ENCODE measurements at regions not wholly inside any gene's neighbourhood (a gene's known extent, or its start where the extent isn't known, plus 50 kb on each side); places are given as distances from the start of the nearest gene placed in this dataset.

DNA sequence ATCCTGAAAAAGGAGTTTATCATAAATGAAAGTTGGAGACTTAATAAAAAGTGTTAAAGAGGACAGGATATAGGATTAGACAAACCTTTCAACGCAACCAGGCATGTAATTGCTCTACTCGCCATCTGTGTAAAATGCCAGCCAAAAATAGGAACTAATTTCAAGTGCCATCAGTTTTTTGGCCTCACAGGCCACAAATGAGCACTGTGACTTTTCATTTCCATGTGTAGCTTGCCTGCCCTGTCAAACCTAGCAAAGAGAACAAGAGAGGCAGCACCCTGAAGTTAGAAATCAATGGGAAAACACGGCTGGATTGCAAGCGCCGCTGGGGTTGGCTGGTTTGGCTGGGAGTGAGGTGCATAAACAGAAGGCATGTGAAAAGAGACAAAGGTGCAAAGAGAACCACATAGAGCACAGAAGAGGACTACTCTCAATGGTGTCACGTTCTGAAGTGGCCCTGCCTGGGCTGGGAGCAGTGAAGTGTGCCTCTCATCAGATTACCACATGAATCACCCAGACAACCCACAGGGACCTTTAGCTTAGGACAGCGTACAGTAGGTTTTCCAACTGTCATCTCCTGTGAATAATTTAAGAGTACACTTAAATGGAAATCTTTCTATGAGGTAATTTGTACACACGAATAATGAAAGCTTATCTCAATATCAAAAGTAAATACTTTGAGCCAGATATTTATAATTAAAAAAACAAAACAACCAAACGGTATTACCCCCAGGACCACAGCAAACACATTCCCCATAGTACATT, 78.0 kb upstream of the NHSL1 start:
- peak; percentile 62 for DNase-seq (ENCODE audit: low spot score)

DNA sequence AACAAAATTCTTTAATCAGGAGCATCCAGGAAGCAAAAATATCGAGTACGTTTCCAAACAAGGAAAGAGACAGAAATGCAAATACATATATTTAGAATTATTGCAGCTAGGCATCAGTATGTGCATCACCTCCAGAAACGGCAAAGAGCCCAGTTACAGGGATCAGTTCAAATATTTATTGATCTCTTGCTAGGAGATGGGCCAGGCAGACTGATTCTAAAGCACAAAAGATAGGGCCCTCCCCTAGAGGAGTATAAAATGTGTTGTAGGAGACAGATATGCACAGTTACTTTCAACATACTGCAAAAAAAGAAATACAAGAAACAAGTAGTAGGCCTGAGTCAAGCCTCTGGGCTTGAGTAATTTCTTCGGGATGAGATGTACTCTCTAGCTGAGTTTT, 80.7 kb upstream of the NHSL1 start:
- DNase-seq (ENCODE audit: low spot score), result no peak

DNA sequence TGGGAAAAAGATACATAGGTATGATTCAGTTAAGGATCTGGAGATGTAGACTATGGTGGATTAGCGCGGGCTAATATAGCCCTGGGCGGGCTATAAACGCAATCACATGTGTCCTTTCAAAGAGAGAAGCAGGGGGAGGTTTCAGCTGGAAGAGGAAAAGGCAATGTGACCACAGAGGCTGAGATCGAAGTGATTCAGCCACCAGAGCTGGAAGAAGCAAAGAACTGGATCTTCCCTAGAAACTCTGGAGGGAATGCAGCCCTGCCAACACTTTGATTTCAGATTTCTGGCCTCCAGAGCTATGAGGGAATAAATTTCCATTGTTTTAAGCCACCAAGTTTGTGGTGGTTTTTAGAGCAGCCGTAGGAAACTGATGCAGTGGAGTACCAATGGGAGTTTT, 81.5 kb upstream of the NHSL1 start:
- no peak for DNase-seq (ENCODE audit: low spot score)

DNA sequence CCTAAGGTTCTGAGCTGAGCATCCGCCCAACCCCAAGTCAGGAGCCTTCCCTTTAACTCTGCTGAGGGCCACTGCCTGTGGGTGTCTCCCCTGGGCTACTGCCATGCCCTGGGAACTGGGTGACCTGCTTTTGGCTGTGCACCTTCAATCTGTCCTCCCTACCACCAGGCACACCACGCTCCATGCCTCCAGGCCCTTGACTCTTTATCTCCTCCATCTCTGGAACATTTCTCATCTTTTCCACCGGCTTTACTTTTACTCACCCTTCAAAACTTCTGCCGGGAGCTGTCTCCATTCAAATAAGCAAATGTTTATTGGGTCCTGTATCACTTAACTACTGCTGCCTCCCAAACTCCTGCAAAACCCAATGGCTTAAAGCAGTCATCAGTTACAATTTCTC, 83.3 kb upstream of the NHSL1 start:
- no peak for DNase-seq (ENCODE audit: low spot score)

DNA sequence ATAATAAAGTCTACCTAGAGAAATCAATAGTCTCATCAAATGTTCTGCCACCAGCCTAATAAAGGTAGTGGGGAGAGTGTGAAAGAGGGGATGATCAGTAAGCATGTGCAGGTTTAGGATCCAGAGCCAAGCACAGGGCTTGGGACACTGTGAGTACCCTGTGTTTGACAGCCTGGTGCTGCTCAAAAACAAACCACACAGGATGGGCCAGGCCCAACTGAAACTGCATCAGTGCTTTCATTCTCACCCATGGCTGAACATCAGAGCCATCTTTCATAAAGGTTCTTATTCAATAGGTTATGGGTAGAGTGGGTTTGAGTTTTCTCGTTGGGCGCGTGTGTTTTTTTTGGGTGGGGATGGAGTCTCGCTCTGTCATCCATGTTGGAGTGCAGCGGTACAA, 87.3 kb upstream of the NHSL1 start:
- DNase-seq (ENCODE audit: low spot score), result no peak

DNA sequence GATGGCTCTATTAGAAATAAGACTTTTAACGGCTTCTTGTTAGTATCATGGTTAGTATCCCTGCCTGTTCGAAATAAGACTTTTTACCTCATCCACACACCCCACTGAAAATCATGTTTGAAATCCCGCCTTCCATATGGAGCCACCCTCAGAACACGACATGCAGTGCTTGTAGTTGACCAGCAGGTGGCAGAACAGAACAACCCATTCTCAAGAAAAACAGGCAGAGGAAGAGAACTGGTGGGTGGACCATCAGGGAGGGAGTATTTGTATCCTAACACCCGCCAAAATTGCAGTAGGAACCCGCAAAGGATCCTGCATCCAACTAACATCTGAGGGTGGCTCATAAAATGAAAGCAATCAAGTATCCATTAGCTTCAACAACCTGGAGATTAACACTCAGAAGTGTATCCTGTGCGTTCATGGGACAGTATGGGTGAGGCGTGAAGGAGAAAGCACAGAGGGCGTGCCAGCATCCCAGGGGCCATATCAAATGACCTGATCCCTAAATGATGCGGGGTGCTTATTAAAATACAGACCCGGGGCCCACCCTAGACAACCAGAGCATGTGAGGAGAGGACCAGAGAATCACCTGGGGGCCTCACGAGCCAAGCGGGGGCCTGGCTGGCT, 89.6 kb upstream of the NHSL1 start:
- peak; percentile 72 for DNase-seq (ENCODE audit: low spot score)

DNA sequence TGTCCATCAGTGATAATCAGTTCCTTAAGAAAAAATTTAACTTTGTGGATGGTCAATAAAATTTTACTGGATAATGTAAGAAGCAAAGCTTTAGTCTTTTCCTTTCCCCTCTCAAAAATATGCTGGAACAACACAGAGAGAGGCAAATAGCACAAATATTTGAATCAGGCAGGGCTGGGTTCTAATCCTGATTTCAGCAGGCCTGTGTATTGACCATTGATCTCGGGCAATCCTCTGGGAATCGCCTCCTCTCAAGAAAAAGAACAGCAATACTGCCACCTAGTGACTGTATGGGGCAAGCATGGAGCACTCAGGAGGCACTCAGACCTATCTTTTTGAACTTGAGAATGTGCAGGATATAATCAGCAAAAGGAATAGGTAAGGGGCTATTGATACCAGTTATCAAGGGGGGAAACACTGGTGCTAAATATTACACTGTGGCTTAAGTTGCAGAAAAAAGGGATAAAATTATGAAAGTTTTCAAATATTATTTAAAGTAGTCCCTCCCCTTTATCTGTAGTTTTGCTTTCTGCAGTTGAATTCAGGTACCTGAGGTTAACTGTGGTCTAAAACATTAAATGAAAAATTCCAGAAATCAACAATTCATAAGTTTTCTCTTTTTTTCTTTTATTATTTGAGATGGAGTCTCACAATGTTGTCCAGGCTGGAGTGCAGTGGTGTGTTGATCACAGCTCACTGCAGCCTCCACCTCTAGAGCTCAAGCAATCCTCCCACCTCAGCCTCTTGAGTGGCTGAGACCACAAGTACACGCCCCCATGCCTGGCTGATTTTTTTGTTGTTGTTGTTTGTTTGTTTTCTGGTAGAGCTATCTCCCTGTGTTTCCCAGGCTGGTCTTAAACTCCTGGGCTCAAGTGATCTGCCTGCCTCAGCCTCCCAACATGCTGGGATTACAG, 91.8 kb upstream of the NHSL1 start:
- peak; percentile 75 for DNase-seq (ENCODE audit: low spot score)

DNA sequence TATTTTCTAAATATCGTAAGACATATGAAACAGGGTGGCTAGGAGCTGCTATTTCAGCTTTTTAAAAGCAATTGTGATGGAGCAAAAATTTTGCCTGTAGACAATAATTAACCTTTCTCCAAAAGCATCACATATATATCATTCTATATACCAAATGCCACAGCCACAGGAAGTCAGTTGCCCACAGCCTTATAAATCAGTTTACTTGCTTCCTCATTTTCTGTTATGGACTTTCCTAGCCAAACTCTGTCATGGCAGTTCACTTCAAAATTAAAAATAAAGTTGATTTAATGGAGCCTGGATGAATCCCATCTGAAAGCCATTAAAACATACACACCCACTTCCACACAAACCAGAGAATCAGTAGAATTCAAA, 93.4 kb upstream of the NHSL1 start:
- no peak for DNase-seq (ENCODE audit: low spot score)

DNA sequence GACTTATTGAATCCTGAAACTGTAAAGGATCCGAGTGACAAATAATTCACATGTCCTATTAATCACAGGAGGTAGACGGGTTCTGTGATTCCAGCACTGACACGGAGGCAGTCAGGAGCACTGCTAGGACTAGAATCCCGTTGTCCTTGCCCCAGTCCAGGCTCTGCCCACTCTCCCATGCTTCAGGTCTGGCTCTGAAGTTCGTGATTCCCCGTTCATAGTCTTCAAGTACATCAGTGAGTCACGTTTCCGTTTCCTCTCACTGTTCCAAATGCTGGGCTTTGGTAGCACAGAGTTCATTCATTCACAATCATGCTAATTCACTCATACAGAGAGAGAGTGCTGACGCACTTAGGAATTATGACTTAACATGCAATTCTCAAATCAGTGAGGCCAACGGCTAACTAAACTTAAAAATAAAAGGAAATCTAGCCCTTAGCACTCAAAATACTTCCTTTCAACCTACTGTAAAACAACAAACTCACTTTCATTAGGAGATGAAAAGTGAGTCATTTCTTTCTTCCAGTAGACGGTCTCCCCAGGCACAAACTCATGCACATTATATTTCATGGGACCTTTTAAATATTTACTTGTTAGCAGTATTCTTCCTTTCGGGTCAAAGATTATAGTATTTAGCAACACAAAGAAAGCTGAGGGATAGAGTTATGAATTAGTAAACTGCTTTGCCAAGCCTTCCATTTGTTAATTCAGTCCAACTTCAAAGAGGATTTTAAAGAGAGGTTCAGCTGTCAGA, 94.0 kb upstream of the NHSL1 start:
- DNase-seq (ENCODE audit: low spot score), result peak; percentile 91

DNA sequence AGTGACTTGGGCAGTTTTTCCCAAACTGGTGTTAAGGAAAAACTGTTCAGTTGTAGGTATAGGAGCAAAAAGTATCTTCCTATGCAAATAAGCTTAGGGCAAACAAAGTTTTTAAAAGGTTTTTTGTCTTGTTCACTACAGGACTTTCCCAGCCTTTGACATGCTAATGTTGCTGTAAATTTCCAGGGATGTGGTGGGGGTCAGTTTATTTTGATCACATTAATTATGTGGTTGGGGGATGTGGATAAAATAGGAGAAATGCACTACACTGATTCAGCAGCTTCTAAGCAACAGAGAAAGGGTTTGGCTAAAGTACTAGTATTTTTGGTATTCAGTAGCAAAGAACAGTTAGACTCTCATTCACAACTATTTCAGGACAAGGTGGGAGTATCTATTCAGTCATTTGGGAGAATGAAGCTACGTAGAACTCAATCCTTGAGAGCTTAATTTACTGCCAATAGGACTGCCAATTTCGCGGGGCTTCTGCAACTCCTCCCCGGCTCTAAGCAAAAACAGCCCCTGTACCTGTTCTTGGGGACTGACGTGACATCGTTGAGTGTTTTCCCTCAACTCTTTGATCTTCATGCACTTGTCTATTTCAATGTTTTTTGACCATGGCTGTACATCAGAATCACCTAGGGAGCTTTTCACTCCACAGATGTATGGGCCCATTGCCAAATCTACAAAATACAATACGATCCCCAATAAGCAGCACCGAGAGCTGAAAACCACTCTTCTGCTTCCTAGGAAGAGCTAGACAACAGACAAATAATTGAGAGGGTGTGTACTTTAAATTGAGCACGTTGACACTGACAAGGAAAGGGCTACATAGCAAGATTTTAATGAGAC, 94.8 kb upstream of the NHSL1 start:
- DNase-seq (ENCODE audit: low spot score), result no peak

DNA sequence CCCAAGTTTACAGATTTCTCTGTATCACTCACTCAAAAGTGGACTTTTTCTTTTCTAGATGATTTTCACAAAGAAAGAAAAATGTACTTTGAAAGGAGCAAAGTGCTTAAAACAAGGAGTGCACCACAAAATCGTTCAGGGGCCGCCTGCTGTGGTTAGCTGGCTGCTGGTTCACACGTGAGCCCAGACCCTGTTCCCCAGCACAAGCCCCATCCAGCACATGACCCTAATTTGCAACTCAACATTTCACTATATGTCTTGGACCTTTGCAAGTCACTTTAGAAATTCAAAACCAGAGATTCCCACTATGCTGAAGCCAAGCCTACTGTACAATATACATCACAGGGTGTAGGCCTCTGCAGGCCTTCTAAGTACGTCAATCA, 95.5 kb upstream of the NHSL1 start:
- DNase-seq (ENCODE audit: low spot score), result no peak

DNA sequence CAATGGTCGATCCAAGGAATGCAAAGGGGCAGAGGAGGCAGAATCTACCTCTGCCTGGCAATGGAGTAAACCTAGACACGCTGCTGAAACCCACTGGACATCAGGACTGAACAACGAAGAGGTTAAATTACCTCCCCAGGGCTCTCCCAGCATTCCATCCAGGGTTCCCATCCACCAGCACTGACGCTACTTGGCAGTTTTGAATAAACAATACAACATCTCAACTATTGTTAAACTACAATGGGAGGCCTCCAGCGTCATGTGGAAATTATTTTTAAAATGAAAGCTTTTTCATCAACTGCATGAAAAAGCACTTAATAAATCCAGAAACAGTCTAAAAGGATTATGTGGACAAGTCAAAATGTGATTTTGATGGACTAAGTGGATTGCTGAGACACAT, 96.8 kb upstream of the NHSL1 start:
- DNase-seq (ENCODE audit: low spot score), result no peak

DNA sequence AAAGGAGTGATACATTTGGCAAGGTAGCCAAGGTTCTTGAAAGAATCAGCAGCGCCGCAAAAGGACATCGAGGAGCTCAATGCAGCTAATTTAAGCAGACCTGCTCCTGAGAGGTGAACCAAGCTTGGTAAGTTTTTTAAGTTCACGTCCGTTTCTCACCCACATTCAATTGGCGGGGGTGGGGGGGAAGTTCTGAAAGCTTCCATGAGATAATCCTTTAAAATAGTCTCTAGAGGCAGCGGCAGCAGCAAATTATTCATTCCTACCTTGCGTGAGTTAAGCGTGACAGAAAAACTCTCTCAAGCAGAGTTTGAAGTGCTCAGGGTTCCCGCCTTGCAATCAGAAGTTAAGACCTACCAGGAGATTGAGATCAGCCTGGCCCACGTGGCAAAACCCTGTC, 97.3 kb upstream of the NHSL1 start:
- DNase-seq (ENCODE audit: low spot score), result no peak

DNA sequence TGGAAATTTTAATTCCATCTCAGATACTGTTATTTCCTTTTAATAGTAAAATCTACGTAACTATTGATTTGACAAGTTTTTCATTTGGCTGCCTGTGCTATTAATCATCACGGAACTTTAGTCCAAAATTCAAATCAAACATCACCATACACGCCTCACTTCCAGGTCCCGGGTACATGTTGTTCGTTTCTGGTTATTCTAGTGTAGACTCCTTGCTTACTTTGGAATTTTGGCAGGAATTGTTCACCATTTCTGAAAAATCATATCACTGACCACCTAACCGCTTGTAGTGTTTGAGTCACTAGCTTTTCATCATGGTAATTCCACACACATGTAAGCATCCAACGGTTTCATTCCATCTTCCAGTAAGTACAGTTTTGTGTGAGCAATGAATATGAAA, 98.0 kb upstream of the NHSL1 start:
- DNase-seq (ENCODE audit: low spot score), result no peak

DNA sequence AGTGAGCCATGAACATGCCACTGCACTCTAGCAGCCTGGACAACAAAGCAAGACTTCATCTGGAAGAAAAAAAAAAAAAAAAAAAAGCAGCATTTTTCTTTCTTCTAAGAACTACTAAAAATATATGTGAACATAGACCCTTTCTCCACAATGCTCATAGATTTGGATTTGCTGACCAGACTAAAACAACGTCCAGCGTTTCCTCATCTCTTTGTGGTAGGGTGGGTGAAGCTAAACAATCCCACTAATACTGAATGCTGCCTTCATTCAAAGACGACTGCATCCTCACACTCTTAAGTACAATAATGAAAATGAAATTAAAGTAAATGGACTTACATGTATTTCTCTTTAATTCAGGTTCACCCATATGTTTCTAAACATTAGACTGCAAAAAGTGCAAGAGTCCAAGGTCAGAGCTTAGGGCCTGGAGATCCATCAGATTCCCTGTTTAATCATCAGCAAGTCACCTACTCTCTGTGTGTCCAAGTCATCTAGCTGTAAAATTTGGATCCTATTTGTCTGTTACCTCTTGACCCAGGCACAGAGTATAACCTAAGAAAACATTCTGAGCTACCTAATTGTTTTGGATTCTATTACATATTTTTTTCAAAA, 99.4 kb upstream of the NHSL1 start:
- DNase-seq (ENCODE audit: low spot score), result no peak

DNA sequence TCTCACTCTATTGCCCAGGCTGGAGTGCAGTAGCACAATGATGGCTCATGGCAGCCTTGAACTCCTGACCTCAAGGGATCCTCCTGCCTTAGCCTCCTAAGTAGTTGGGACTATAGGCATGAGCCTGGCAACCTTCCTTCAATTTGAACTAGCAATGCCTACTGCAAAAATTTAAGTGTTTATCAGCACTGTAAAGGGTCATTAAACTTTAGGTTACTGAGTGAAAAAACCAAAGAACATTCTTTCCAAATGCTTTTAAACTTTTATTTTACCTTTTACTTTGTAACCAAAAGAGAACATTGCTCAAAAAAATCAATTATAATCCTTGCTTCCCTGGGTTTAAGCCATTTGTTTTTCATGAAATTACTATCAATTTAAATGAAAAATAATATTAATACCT, 101.0 kb upstream of the NHSL1 start:
- DNase-seq (ENCODE audit: low spot score), result no peak

DNA sequence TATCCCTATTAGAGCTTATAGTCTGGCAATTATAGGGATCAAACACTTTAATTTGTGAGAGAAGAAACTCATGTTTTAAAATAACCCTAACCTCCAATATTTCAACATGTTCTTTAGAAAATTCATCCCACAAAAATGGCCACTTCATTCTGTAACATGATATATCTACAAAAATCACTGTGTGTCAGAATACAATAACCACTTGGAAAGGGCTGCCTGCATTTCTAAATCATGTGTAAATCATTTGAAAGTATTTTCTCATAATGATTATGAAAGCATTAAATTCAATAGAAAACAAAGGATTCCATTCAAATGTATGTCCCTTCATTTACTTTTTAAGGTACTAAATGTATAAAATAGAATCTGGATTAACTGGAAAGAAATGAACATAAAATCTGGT, 101.4 kb upstream of the NHSL1 start:
- no peak for DNase-seq (ENCODE audit: low spot score)

DNA sequence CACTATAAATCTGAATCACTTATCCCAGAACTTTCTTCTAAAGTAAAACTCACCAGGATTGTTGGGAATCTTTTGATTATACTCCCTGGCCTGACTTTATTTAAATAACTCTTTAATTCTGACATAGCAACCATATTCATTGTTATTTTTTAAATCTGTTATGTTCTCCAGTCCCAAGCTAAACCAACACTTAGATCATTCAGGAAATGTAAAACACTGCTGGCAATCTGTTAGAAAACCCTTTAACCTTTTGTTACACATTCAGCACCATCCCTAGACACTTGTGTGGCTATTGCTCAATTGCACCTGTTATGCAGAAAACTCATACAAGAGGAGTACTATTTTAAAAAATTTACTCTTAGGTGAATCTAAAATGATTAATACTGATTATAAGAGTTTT, 101.8 kb upstream of the NHSL1 start:
- DNase-seq (ENCODE audit: low spot score), result no peak

DNA sequence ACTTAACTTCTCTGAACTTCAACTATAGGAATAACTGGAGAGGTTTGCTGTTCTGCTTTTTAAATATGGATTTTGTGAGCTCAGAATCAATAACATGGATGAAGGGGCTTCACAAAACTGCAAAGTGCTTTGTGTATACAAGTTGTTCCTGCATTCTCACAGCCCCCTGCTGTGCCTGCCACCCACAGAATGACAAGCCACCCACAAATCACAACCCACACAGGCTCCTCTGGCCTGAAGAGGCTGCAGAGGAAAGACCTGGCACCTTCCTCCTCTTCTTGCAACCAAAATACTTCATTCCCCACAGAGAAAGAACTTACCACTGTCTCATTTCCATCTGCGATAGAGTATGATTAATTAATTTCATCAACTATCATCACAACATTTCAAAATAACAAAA, 106.7 kb upstream of the NHSL1 start:
- no peak for DNase-seq (ENCODE audit: low spot score)

DNA sequence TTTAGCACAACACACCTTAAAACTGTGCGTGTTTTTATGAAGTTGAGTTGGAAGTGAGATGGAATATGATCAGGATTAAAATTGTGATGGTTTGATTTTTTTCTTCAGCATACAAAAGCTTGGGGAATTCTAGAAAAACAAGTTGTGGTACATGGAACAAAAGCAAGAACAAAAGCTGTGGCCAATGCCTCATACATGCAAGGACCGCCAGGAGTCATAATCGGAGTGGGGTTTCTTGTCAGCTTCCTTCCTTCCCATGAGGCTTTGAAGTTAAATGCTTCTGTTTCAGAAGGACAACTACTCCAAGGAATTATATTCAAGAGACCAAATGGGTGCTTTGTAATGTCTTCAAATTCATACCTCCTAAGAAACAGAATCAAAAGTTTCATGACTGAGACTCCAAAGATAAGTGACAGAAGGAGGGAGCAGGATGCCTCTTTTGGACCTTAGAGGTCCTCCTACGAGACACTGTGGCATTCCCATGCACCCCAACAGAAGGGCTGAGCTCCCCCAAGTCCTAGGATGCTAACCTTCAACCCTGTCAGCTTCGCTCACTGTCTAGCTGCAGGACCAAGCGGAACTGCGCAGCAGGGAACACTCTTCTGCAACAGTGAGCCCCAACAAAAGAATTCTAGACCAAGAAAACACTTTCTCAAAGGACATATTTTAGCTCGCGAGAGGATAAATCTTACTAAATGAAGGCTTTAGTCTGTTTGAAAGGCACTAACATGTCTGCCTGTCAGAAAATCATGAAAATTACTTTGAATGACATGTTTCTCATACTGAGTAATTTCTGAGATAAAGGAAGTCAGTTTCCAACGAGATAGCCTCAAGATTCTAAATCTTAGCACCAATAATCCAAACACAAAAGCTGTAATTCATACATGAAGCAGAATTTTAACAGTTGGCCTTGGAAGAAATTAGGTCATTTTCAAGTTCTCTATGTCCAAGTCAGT, 108.5 kb upstream of the NHSL1 start:
- no peak for DNase-seq (ENCODE audit: low spot score)

All from kidney tubule cell (primary cell).